AG04449 (cell line): ENCODE measurements at regions not wholly inside any gene's neighbourhood (a gene's known extent, or its start where the extent isn't known, plus 50 kb on each side); places are given as distances from the start of the nearest gene placed in this dataset.

Experiments used
- CTCF ChIA-PET: fragments of 350-600 bp; formaldehyde crosslinking; extraction: SDS; loops from one replicate; lab custom pipeline; 2021; ENCODE audit warnings: antibody characterized with exemption; lab: Yijun Ruan, JAX
- POLR2A ChIA-PET: fragments of 400-600, 350-600 bp; formaldehyde crosslinking; extraction: SDS; loops from one replicate; lab custom pipeline; 2020; ENCODE audit warnings: antibody characterized with exemption, inconsistent platforms; lab: Yijun Ruan, JAX
- DNase-seq: peaks from one replicate; pipeline ENCODE4 v3.0.0-alpha.2; 2010; ENCODE audit warnings: low read depth, low spot score
- H3K4me3 ChIP-seq: 2 replicates; pipeline ENCODE4 v1.5.1; 2011; ENCODE audit warnings: low read depth, mild to moderate bottlenecking, control low read depth, low read length
- CTCF ChIP-seq: IDR thresholded peaks from one replicate; pipeline ENCODE4 v1.5.1; 2011; ENCODE audit warnings: mild to moderate bottlenecking, moderate library complexity, low read length, control low read depth, inconsistent platforms; ENCODE audit not compliant: insufficient read depth; ENCODE audit errors: missing control alignments

GRCh38 chr2:237159006-237159911 lies 73.6 kb downstream of the COPS8 start:
- POLR2A ChIA-PET: interaction anchor here (1.1 kb wide), 1 partner anchor 251 kb away, joined by 4 read pairs; no protein-coding TSS in a partner anchor
- DNase-seq: no peak
- no peak overlapping the region for H3K4me3 ChIP-seq
- TF ChIP-seq CTCF: no peak
- CTCF ChIA-PET: interaction anchor here (0.7 to 6.7 kb wide), 8 partner anchors 38 to 413 kb away, joined by 3 to 43 read pairs (median 4); partner anchors contain the start of gene COL6A3

DNA sequence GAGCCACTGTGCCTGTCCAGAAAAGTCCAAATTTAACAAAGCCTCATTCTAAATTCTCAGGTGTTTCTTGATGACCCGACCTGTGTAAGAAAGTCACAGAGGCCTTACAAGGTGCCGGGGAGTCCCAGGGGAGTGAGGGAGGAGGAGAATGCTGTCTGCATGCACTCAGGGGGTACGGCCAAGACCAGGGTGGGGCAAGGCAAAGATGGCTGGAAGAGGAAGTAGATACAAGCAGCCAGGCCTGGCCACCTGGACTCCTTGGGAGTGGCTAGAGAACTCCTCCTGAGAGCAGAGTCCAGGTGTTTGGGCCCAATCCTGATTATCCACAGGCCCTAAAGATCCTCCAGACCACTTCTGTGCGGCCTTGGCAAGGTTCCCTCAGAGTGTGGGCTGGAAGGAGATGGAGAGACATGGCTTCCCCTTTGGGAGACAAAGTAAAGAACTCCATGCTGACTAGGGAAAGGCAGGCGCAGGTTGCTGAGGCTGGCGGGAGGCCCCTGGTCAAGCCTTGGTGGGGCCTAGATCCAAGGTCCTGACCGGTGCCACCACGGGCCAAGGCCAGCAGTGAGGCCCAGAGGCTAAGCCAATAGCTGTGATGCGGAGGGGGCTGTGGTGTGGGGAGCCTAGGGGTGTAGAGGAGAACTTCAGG lies 74.7 kb downstream of the COPS8 start:
- POLR2A ChIA-PET: interaction anchor here (1.1 kb wide), 1 partner anchor 250 kb away, joined by 4 read pairs; no protein-coding TSS in a partner anchor
- H3K4me3 ChIP-seq: no peak overlapping the region
- CTCF ChIA-PET: interaction anchor here (1.0 to 3.6 kb wide), 3 partner anchors 254 to 412 kb away, joined by 4 to 13 read pairs (median 5); partner anchors contain the start of gene COL6A3
- no peak for DNase-seq
- no peak for TF ChIP-seq CTCF

DNA sequence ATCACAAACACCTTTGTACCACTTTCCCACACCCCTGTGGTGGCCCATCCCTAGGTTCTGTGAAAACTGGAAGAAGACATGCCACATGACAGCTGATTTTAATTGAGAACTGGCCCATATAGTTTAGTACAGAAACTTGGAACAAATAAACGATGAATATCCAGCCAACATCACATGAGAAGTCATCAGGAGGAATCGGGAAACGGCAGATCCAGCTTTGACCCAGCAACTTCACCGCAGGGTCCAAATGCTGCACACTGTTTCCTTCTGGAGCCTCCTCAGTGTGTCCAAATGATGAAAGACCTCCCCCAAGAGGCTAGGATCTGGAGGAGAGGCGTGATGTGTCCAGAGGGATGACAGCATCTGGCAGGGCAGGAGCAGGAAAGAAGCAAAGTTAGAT lies 75.5 kb downstream of the COPS8 start:
- POLR2A ChIA-PET: no interaction called here
- no peak for DNase-seq
- CTCF ChIA-PET: interaction anchor here (0.8 to 3.6 kb wide), 5 partner anchors 39 to 411 kb away, joined by 3 to 13 read pairs (median 6); no protein-coding TSS in a partner anchor
- no peak for TF ChIP-seq CTCF
- H3K4me3 ChIP-seq: no peak overlapping the region

DNA sequence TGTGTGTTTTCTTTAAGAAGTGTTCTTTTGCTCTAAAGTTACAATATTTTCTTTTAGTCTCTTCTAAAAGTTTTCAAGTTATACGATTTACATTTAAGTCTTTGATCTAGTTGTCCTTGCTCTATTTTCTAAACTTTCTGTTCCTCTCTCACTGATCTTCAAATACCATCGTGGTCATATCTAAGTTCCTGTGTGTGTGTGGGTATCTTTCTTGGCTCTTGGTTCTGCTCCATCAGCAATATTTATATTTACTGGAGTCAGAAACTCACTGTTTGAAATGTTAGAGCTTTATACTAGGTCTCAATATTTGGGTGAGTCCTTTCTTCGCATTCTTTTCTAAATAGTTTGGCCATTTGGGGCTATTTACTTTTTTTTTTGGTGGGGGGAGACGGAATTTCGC lies 77.3 kb downstream of the COPS8 start:
- ChIA-PET CTCF (interaction anchor here (0.7 to 3.6 kb wide), 4 partner anchors 41 to 409 kb away, joined by 3 to 13 read pairs (median 6); no protein-coding TSS in a partner anchor), POLR2A (interaction anchor here (0.6 kb wide), 1 partner anchor 339 kb away, joined by 3 read pairs; no protein-coding TSS in a partner anchor)

DNA sequence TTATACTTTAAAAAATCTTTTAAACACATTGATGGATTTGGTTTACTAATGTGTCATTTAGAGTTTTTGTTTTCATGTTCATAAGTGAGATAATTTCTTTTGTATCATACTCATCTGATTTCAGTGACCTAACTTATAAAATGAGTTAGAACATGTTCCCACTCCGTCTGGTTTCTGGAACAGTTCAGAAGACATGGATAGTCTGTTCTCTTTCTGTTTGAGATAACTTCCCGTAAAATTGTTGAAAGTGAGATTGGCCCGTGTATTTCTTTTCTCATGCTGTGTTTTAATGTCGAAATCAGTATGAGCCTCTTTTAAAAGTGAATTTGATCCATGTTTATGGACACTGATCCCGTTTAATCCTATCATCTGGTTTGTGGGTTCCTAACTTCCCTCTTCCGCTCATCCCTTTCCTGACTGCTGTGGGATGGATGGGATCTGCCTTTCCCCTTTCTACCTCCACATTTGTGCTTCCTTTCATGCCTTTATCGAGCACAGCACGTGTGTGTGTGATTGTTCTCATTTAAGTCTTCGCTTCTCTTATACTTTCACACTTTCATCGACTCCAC lies 78.9 kb downstream of the COPS8 start:
- ChIA-PET POLR2A (no interaction called here), CTCF (interaction anchor here (0.7 to 3.0 kb wide), 60 partner anchors 8 to 407 kb away, joined by 3 to 35 read pairs (median 6); partner anchors contain the start of gene MLPH)
- DNase-seq: no peak
- no peak for TF ChIP-seq CTCF
- H3K4me3 ChIP-seq: no peak overlapping the region

More for the DNA sequence above, 77.3 kb downstream of the COPS8 start:
- H3K4me3 ChIP-seq: no peak overlapping the region
- no peak for DNase-seq
- no peak for TF ChIP-seq CTCF
